Upper lobe of left lung (tissue), 4 donors: ENCODE measurements at regions not wholly inside any gene's neighbourhood (a gene's known extent, or its start where the extent isn't known, plus 50 kb on each side); places are given as distances from the start of the nearest gene placed in this dataset.

Source experiments
- CTCF ChIP-seq, 6 experiments: fragments of 450-650 bp in 4 of 6; fragments of 200-600 bp in 2 of 6; sonication (generic) in 2 of 6; IDR thresholded peaks; one replicate each; pipeline ENCODE4 v1.5.1; 2016 to 2019; ENCODE audit warnings: antibody characterized with exemption in 6 of 6
- EP300 ChIP-seq, 4 donors: sonication (generic); formaldehyde crosslinking; IDR thresholded peaks; one replicate each; pipeline ENCODE4 v1.5.1; 2017; ENCODE audit warnings: antibody characterized with exemption in 4 of 4, control low read depth in 2 of 4
- POLR2A ChIP-seq, 4 donors: fragments of 450-650 bp; IDR thresholded peaks; one replicate each; pipeline ENCODE4 v1.5.1; 2016 to 2017; ENCODE audit warnings: antibody characterized with exemption in 4 of 4, mild to moderate bottlenecking in 2 of 4
- POLR2AphosphoS5 ChIP-seq, 2 donors: sonication (generic); formaldehyde crosslinking; IDR thresholded peaks; one replicate each; pipeline ENCODE4 v1.5.1; 2017; ENCODE audit warnings: antibody characterized with exemption in 2 of 2

GRCh38 chr20:60327971-60328660 lies 369.9 kb downstream of the CDH26 start:
- no peak for TF ChIP-seq CTCF (IDR thresholded peaks at IDR 0.05)
- TF ChIP-seq POLR2A (IDR thresholded peaks at IDR 0.05): no peak
- TF ChIP-seq POLR2AphosphoS5 (IDR thresholded peaks at IDR 0.05): no peak
- no peak for TF ChIP-seq EP300 (IDR thresholded peaks at IDR 0.05)
